OCI-LY1 (cell line): ENCODE measurements at regions not wholly inside any gene's neighbourhood (a gene's known extent, or its start where the extent isn't known, plus 50 kb on each side); places are given as distances from the start of the nearest gene placed in this dataset.

Experiments
- H2AFZ ChIP-seq: fragments of 200-600 bp; sonication (generic), shearing (Covaris generic); 2 replicates; pipeline ENCODE4 v1.6.0; 2014; ENCODE audit warnings: antibody characterized with exemption, mild to moderate bottlenecking, low read length
- H3F3A ChIP-seq: fragments of 200-600 bp; sonication (generic), shearing (Covaris generic); 2 replicates; pipeline ENCODE4 v1.6.0; 2014; ENCODE audit warnings: mild to moderate bottlenecking, antibody characterized with exemption, low read length, moderate library complexity; ENCODE audit not compliant: insufficient read depth
- H3K27ac ChIP-seq: fragments of 200-600 bp; sonication (generic); 2 replicates; pipeline ENCODE4 v1.5.1; 2014; ENCODE audit warnings: low read length, mixed run types, mild to moderate bottlenecking, low read depth; ENCODE audit not compliant: poor library complexity, severe bottlenecking
- H3K27me3 ChIP-seq: fragments of 200-600 bp; sonication (generic); 2 replicates; pipeline ENCODE4 v1.6.0; 2014; ENCODE audit warnings: antibody characterized with exemption, mild to moderate bottlenecking, low read length, moderate library complexity; ENCODE audit not compliant: insufficient read depth
- H3K36me3 ChIP-seq: fragments of 200-600 bp; sonication (generic); 2 replicates; pipeline ENCODE4 v1.6.1; 2014; ENCODE audit warnings: mild to moderate bottlenecking, antibody characterized with exemption, low read length, moderate library complexity, mixed read lengths; ENCODE audit not compliant: insufficient read depth
- H3K4me1 ChIP-seq: fragments of 200-600 bp; sonication (generic); 2 replicates; pipeline ENCODE4 v1.5.1; 2014; ENCODE audit warnings: mild to moderate bottlenecking, low read length, moderate library complexity; ENCODE audit not compliant: insufficient read depth, severe bottlenecking
- H3K4me2 ChIP-seq: fragments of 200-600 bp; sonication (generic), shearing (Covaris generic); 2 replicates; pipeline ENCODE4 v1.6.1; 2014; ENCODE audit warnings: low read length
- H3K4me3 ChIP-seq: fragments of 200-600 bp; sonication (generic); 2 replicates; pipeline ENCODE4 v1.5.1; 2014; ENCODE audit warnings: low read length, low read depth, mild to moderate bottlenecking, mixed read lengths; ENCODE audit not compliant: poor library complexity, severe bottlenecking
- H3K79me2 ChIP-seq: fragments of 200-600 bp; shearing (Covaris generic); 2 replicates; pipeline ENCODE4 v1.6.1; 2016; ENCODE audit warnings: mixed run types, low read length, mixed read lengths; ENCODE audit not compliant: insufficient read depth
- H3K9ac ChIP-seq: fragments of 200-600 bp; sonication (generic), shearing (Covaris generic); 2 replicates; pipeline ENCODE4 v1.6.1; 2014; ENCODE audit warnings: mild to moderate bottlenecking, low read length, mixed read lengths
- H3K9me2 ChIP-seq: fragments of 200-600 bp; sonication (generic), shearing (Covaris generic); 2 replicates; pipeline ENCODE4 v1.6.1; 2014; ENCODE audit warnings: low read depth, mild to moderate bottlenecking, low read length, mixed read lengths
- H3K9me3 ChIP-seq: fragments of 200-600 bp; shearing (Covaris generic); 2 replicates; pipeline ENCODE4 v1.6.1; 2014; ENCODE audit warnings: low read length, mixed read lengths
- H4K20me1 ChIP-seq: fragments of 200-600 bp; sonication (generic), shearing (Covaris generic); 2 replicates; pipeline ENCODE4 v1.6.0; 2016; ENCODE audit warnings: mild to moderate bottlenecking, low read length; ENCODE audit not compliant: insufficient read depth
- EZH2 ChIP-seq: fragments of 200-600 bp; sonication (generic), shearing (Covaris generic); IDR thresholded peaks from 2 replicates; pipeline ENCODE4 v1.8.0; 2017; ENCODE audit warnings: borderline replicate concordance, mixed run types, mild to moderate bottlenecking, antibody characterized with exemption, low read length, moderate library complexity, mixed read lengths
- TF ChIP-seq, protein P1 (sequence below): fragments of 200-600 bp; sonication (generic), shearing (Covaris generic); IDR thresholded peaks from 2 replicates; pipeline ENCODE4 v1.5.1; 2017; ENCODE audit warnings: mild to moderate bottlenecking, antibody characterized with exemption, low read length, moderate library complexity, mixed read lengths

GRCh38 chr7:68485253-68485917 lies 1112.9 kb upstream of the AUTS2 start:
- H3K9ac ChIP-seq: no peak overlapping the region
- no peak overlapping the region for H3K27ac ChIP-seq
- H3K27me3 ChIP-seq: peaks cover 11% of the 10 kb centered on the region; the same call in 1 of the 2 replicates
- H3K4me3 ChIP-seq: no peak overlapping the region
- no peaks in the 10 kb centered on the region for H3K4me1 ChIP-seq
- no peaks in the 10 kb centered on the region for H3K79me2 ChIP-seq
- no peak overlapping the region for H3K4me2 ChIP-seq
- no peak overlapping the region for H2AFZ ChIP-seq
- TF ChIP-seq EZH2: no peak
- no peaks in the 10 kb centered on the region for H3F3A ChIP-seq
- H3K36me3 ChIP-seq: no peaks in the 10 kb centered on the region
- no peaks in the 10 kb centered on the region for H3K9me2 ChIP-seq
- no peaks in the 10 kb centered on the region for H4K20me1 ChIP-seq
- H3K9me3 ChIP-seq: no peaks in the 10 kb centered on the region

GRCh38 chr7:68488341-68489060 lies 1109.8 kb upstream of the AUTS2 start:
- Histone ChIP-seq H3K4me1 (no peaks in the 10 kb centered on the region), H3K9ac (no peak overlapping the region), H3F3A (no peaks in the 10 kb centered on the region), H3K27ac (no peak overlapping the region), H3K4me3 (no peak overlapping the region), H3K79me2 (no peaks in the 10 kb centered on the region), H2AFZ (no peak overlapping the region), H3K4me2 (no peak overlapping the region), H4K20me1 (no peaks in the 10 kb centered on the region), H3K9me2 (no peaks in the 10 kb centered on the region), H3K27me3 (peaks cover 5% of the 10 kb centered on the region; the same call in 1 of the 2 replicates), H3K36me3 (no peaks in the 10 kb centered on the region), H3K9me3 (no peaks in the 10 kb centered on the region)
- TF ChIP-seq, protein P1, sequence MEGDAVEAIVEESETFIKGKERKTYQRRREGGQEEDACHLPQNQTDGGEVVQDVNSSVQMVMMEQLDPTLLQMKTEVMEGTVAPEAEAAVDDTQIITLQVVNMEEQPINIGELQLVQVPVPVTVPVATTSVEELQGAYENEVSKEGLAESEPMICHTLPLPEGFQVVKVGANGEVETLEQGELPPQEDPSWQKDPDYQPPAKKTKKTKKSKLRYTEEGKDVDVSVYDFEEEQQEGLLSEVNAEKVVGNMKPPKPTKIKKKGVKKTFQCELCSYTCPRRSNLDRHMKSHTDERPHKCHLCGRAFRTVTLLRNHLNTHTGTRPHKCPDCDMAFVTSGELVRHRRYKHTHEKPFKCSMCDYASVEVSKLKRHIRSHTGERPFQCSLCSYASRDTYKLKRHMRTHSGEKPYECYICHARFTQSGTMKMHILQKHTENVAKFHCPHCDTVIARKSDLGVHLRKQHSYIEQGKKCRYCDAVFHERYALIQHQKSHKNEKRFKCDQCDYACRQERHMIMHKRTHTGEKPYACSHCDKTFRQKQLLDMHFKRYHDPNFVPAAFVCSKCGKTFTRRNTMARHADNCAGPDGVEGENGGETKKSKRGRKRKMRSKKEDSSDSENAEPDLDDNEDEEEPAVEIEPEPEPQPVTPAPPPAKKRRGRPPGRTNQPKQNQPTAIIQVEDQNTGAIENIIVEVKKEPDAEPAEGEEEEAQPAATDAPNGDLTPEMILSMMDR: no peak
- no peak for TF ChIP-seq EZH2

GRCh38 chr7:68491523-68492358 lies 1106.5 kb upstream of the AUTS2 start:
- Histone ChIP-seq H3F3A (no peaks in the 10 kb centered on the region), H3K36me3 (no peaks in the 10 kb centered on the region), H3K9me3 (no peaks in the 10 kb centered on the region), H3K4me2 (no peak overlapping the region), H2AFZ (no peak overlapping the region), H4K20me1 (no peaks in the 10 kb centered on the region), H3K9ac (no peak overlapping the region), H3K9me2 (no peaks in the 10 kb centered on the region), H3K27me3 (peaks cover 5% of the 10 kb centered on the region; the same call in 1 of the 2 replicates), H3K79me2 (no peaks in the 10 kb centered on the region), H3K27ac (no peak overlapping the region), H3K4me3 (no peak overlapping the region), H3K4me1 (no peaks in the 10 kb centered on the region)
- TF ChIP-seq, protein P1: no peak
- TF ChIP-seq EZH2: no peak
